ENCODE measurements at regions not wholly inside any gene's neighbourhood (a gene's known extent, or its start where the extent isn't known, plus 50 kb on each side); places are given as distances from the start of the nearest gene placed in this dataset.

DNA sequence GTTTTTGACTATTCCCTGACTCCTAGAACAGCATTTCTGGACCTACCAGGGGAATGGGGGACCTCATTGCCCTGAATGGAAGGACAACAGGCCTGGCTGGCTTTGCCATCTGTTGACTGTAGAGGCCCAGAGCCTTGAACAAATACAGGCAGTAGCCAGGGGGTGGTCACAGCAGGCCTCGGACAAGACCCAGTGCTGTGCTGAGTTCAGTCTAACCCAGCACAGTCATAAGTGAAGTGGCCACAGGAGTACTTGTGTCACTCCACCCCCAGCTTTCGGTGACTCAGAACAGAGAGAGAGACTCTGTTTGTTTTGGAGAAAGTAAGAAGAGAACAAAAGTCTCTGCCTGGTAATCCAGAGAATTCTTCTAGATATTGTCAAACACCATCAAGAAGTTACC, 310.0 kb downstream of the PRR32 start:
- TF ChIP-seq CTCF (conservative IDR thresholded peaks at IDR 0.05; ENCODE audit: low read depth, low read length) = no peak
- TF ChIP-seq SMC3 (IDR thresholded peaks at IDR 0.05; ENCODE audit: low read depth, low read length) = no peak
- TF ChIP-seq POLR2A (IDR thresholded peaks at IDR 0.05; ENCODE audit: low read depth, low read length) = no peak
- TF ChIP-seq NFE2L2 (IDR thresholded peaks at IDR 0.05; ENCODE audit: low read depth, low read length) = no peak
- TF ChIP-seq RFX5 (IDR thresholded peaks at IDR 0.05; ENCODE audit: low read depth, low read length) = no peak
